ENCODE measurements at regions not wholly inside any gene's neighbourhood (a gene's known extent, or its start where the extent isn't known, plus 50 kb on each side); places are given as distances from the start of the nearest gene placed in this dataset.

- no peak for FAIRE-seq
Measured at GRCh38 chr10:20615395-20615794, 281.7 kb downstream of the NEBL start.

GRCh38 chr10:20614911-20615310, 282.2 kb downstream of the NEBL start:
- Histone ChIP-seq H3K4me1 (ENCODE audit: control insufficient read depth in 2 of 3, insufficient read depth in 2 of 3, low read depth in 1 of 3, low read length in 3 of 3) (no peaks in the 10 kb centered on the region), H3K9ac (ENCODE audit: low read length in 3 of 3) (no peak overlapping the region), H3K9me3 (ENCODE audit: control insufficient read depth in 2 of 3, insufficient read depth in 1 of 3, low read length in 3 of 3) (no peaks in the 10 kb centered on the region), H3K4me3 (ENCODE audit: low read length in 3 of 3) (no peak overlapping the region), H3K36me3 (ENCODE audit: control insufficient read depth in 2 of 3, insufficient read depth in 3 of 3, low read length in 3 of 3) (no peaks in the 10 kb centered on the region), H3K27me3 (ENCODE audit: control insufficient read depth, insufficient read depth, low read length) (no peaks in the 10 kb centered on the region), H3K27ac (ENCODE audit: low read depth in 2 of 2, low read length in 2 of 2) (no peak overlapping the region)
- DNase-seq (no peak), FAIRE-seq (no peak)
- intact Hi-C loops (cut with DNase I): no loop called here
- TF ChIP-seq CTCF (IDR thresholded peaks at IDR 0.05; ENCODE audit: borderline replicate concordance, extremely low read depth, insufficient read depth): no peak

More at GRCh38 chr10:20615395-20615794, 281.7 kb downstream of the NEBL start:
- no peaks in the 10 kb centered on the region for H3K36me3 ChIP-seq (ENCODE audit: control insufficient read depth in 2 of 3, insufficient read depth in 3 of 3, low read length in 3 of 3)
- H3K9ac ChIP-seq (ENCODE audit: low read length in 3 of 3): no peak overlapping the region
- no peak for TF ChIP-seq CTCF (IDR thresholded peaks at IDR 0.05; ENCODE audit: borderline replicate concordance, extremely low read depth, insufficient read depth)
- no peaks in the 10 kb centered on the region for H3K27me3 ChIP-seq (ENCODE audit: control insufficient read depth, insufficient read depth, low read length)
- no peak overlapping the region for H3K4me3 ChIP-seq (ENCODE audit: low read length in 3 of 3)
- H3K9me3 ChIP-seq (ENCODE audit: control insufficient read depth in 2 of 3, insufficient read depth in 1 of 3, low read length in 3 of 3): no peaks in the 10 kb centered on the region
- intact Hi-C loops (cut with DNase I): no loop called here
- no peak overlapping the region for H3K27ac ChIP-seq (ENCODE audit: low read depth in 2 of 2, low read length in 2 of 2)
- no peaks in the 10 kb centered on the region for H3K4me1 ChIP-seq (ENCODE audit: control insufficient read depth in 2 of 3, insufficient read depth in 2 of 3, low read depth in 1 of 3, low read length in 3 of 3)
- DNase-seq: no peak

- intact Hi-C loops (cut with DNase I): no loop called here
- Histone ChIP-seq H3K27me3 (ENCODE audit: control insufficient read depth, insufficient read depth, low read length) (no peaks in the 10 kb centered on the region), H3K27ac (ENCODE audit: low read depth in 2 of 2, low read length in 2 of 2) (no peak overlapping the region), H3K4me1 (ENCODE audit: control insufficient read depth in 2 of 3, insufficient read depth in 2 of 3, low read depth in 1 of 3, low read length in 3 of 3) (no peaks in the 10 kb centered on the region), H3K9me3 (ENCODE audit: control insufficient read depth in 2 of 3, insufficient read depth in 1 of 3, low read length in 3 of 3) (no peaks in the 10 kb centered on the region), H3K4me3 (ENCODE audit: low read length in 3 of 3) (no peak overlapping the region), H3K36me3 (ENCODE audit: control insufficient read depth in 2 of 3, insufficient read depth in 3 of 3, low read length in 3 of 3) (no peaks in the 10 kb centered on the region), H3K9ac (ENCODE audit: low read length in 3 of 3) (no peak overlapping the region)
- FAIRE-seq: no peak
- no peak for DNase-seq
- no peak for TF ChIP-seq CTCF (IDR thresholded peaks at IDR 0.05; ENCODE audit: borderline replicate concordance, extremely low read depth, insufficient read depth)
Measured at GRCh38 chr10:20608503-20608902, 288.6 kb downstream of the NEBL start.

GRCh38 chr10:20606985-20607384, 290.1 kb downstream of the NEBL start:
- intact Hi-C loops (cut with DNase I): no loop called here
- Histone ChIP-seq H3K4me1 (ENCODE audit: control insufficient read depth in 2 of 3, insufficient read depth in 2 of 3, low read depth in 1 of 3, low read length in 3 of 3) (no peaks in the 10 kb centered on the region), H3K9me3 (ENCODE audit: control insufficient read depth in 2 of 3, insufficient read depth in 1 of 3, low read length in 3 of 3) (no peaks in the 10 kb centered on the region), H3K27me3 (ENCODE audit: control insufficient read depth, insufficient read depth, low read length) (no peaks in the 10 kb centered on the region), H3K4me3 (ENCODE audit: low read length in 3 of 3) (no peak overlapping the region), H3K9ac (ENCODE audit: low read length in 3 of 3) (no peak overlapping the region), H3K36me3 (ENCODE audit: control insufficient read depth in 2 of 3, insufficient read depth in 3 of 3, low read length in 3 of 3) (no peaks in the 10 kb centered on the region), H3K27ac (ENCODE audit: low read depth in 2 of 2, low read length in 2 of 2) (no peak overlapping the region)
- DNase-seq: no peak
- no peak for FAIRE-seq
- no peak for TF ChIP-seq CTCF (IDR thresholded peaks at IDR 0.05; ENCODE audit: borderline replicate concordance, extremely low read depth, insufficient read depth)
